ENCODE measurements at regions not wholly inside any gene's neighbourhood (a gene's known extent, or its start where the extent isn't known, plus 50 kb on each side); places are given as distances from the start of the nearest gene placed in this dataset.

DNA sequence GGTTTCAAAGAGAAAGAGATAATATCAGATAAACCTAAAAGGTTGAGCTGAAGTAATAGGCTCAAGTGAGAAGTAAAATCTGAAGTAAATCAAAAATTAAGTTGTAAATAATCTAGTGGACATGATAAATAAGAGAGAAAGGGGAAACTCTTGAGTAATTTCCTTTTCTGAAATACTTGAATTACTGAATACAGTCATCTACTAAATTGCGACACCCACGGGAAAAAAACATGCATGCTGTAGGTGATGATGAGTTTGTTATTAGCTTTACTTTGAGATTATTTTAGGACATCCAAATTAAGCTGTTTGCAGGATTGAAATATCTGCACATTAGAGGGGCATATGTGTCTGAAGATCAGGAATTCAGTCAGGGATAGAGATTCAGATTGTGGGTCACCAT lies 50.0 kb upstream of the CARD18 start:
- DNase-seq (ENCODE audit: low spot score) = no peak
